Spinal cord (tissue), 9 donors: ENCODE measurements at regions not wholly inside any gene's neighbourhood (a gene's known extent, or its start where the extent isn't known, plus 50 kb on each side); places are given as distances from the start of the nearest gene placed in this dataset.
A peak's percentile ranks its signal among the peaks of the same experiment; 100 is the strongest.

Experiments
- DNase-seq, 6 donors: peaks; one replicate each; pipeline versions ENCODE4 v3.0.0 to v3.0.0-alpha.2; 2013 to 2015; ENCODE audit warnings: low spot score in 6 of 6, low read depth in 4 of 6
- H3K27ac ChIP-seq: one replicate; pipeline ENCODE4 v1.5.1; 2013; ENCODE audit warnings: low read depth, low read length, control low read depth
- H3K27me3 ChIP-seq: one replicate; pipeline ENCODE4 v1.6.1; 2013; ENCODE audit warnings: low read length; ENCODE audit not compliant: control insufficient read depth, insufficient read depth
- H3K36me3 ChIP-seq: one replicate; pipeline ENCODE4 v1.6.1; 2013; ENCODE audit warnings: low read length; ENCODE audit not compliant: control insufficient read depth, insufficient read depth
- H3K4me1 ChIP-seq: one replicate; pipeline ENCODE4 v1.6.1; 2013; ENCODE audit warnings: low read length; ENCODE audit not compliant: control insufficient read depth, insufficient read depth
- H3K4me3 ChIP-seq: one replicate; pipeline ENCODE4 v1.5.1; 2013; ENCODE audit warnings: low read depth, low read length, control low read depth
- H3K9me3 ChIP-seq: one replicate; pipeline ENCODE4 v1.6.1; 2013; ENCODE audit warnings: low read length; ENCODE audit not compliant: control insufficient read depth, insufficient read depth
- WGBS: methylation state at CpG from one replicate; pipeline ENCODE4 v1.1.5; 2013; ENCODE audit warnings: missing lambda C conversion rate; ENCODE audit not compliant: insufficient coverage; 5-methylcytosine and 5-hydroxymethylcytosine counted together
- donor health status: healthy.

DNA sequence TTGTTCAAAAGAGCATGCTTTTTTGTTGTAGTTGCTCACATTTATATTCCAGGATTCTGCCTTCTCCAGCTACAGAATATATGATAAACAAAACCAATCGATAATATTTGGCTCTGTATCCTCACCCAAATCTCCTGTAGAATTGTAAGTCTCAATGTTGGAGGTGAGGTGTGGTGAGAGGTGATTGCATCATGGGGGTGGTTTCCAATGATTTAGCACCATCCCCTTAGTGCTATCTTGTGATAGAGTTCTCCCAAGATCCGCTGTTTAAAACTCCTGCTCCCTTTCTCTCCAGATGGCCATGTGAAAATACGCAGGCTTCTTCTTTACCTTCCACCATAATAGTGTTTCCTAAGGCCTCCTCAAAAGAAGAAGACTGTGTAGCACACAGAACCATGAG is 98.7 kb upstream of the SCN7A start:
- Histone ChIP-seq H3K4me1 (no peaks in the 10 kb centered on the region), H3K4me3 (no peak overlapping the region), H3K9me3 (peaks cover 5% of the 10 kb centered on the region), H3K27me3 (no peaks in the 10 kb centered on the region), H3K27ac (no peak overlapping the region), H3K36me3 (no peaks in the 10 kb centered on the region)
- no CpG with 5 or more reads among the region's 3 CpGs for WGBS
- no peak for DNase-seq

DNA sequence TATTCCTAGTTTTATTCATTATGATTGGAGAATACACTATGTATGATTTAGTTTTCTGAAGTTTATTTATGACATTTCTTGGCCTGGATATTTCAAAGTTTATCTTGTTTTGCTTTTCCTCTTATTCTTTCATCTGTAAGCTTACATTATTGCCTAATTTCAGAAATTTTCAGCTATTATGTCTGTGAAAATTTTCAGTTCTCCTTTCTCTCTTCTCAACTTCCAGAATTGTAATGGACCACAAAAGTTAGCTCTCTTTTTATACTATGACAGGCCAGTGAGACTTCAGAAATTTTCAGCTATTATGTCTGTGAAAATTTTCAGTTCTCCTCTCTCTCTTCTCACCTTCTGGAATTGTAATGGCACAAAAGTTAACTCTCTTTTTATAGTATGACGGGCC is 97.2 kb upstream of the SCN7A start:
- no peaks in the 10 kb centered on the region for H3K4me1 ChIP-seq
- no peaks in the 10 kb centered on the region for H3K36me3 ChIP-seq
- H3K27me3 ChIP-seq: no peaks in the 10 kb centered on the region
- H3K4me3 ChIP-seq: no peak overlapping the region
- H3K9me3 ChIP-seq: no peaks in the 10 kb centered on the region
- WGBS: no CpG with 5 or more reads among the region's 1 CpG
- no peak overlapping the region for H3K27ac ChIP-seq
- DNase-seq: no peak

DNA sequence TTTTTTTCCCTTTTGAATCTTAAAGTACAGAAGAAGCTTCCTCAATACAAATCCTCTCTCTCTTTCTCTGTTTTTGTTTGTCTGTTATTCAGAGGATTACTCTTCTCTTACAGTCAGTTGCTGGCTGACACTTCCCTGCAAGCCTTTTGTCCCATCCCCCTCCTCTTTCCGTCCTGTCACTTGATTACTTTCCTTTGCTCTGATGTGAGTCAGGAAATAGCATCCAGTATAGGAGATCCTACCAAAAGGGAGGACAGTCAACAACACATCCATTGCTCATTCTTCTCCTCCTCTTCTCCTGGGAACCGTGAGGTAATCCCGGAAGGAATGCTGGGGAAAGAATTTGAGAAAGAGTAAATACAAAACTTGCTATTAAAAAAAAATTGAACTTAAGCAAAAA is 79.3 kb upstream of the SCN7A start:
- WGBS: no CpG with 5 or more reads among the region's 3 CpGs
- H3K4me1 ChIP-seq: no peaks in the 10 kb centered on the region
- no peaks in the 10 kb centered on the region for H3K27me3 ChIP-seq
- no peaks in the 10 kb centered on the region for H3K9me3 ChIP-seq
- no peaks in the 10 kb centered on the region for H3K36me3 ChIP-seq
- no peak overlapping the region for H3K27ac ChIP-seq
- no peak overlapping the region for H3K4me3 ChIP-seq
- DNase-seq: peak in 3 of 6 donors; percentile 6 to 41 (median 23)

DNA sequence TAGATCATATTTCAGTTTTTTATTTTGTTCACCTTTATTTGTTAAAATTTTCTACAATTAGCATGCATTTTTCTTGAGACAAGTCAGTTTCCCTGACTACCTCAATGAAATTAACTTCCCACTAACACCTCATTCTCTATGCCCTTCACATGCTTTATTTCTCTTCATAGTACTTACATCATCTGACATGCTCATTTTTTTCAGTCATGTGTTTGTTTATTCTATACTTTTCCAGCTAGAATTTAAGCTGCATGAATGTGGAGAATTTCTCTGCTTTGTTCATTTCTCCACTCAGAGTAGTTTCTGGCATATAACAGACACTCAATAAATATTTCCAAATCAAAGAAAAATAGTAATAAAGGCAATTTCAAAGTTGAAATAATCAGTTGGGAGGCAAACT is 78.9 kb upstream of the SCN7A start:
- Histone ChIP-seq H3K4me1 (no peaks in the 10 kb centered on the region), H3K9me3 (no peaks in the 10 kb centered on the region), H3K4me3 (no peak overlapping the region), H3K27ac (no peak overlapping the region), H3K27me3 (no peaks in the 10 kb centered on the region), H3K36me3 (no peaks in the 10 kb centered on the region)
- no peak for DNase-seq

DNA sequence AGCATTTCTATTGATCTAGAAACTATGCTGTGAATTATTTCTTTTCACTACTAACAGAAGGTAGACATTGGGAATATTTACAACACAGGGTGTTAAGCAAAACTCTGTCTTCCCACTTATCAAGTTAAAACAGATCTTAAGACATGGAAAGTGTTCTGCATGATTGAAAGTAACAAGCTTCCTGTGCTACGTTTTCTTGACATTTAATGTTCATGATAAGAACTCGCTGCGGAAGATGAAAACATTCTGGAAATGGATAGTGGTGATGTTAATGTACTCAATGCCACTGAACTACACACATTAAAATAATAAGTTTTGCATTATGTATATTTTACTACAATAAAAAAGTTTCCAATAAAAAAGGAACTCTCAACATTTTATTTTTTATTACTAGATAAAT is 74.4 kb upstream of the SCN7A start:
- no peak overlapping the region for H3K4me3 ChIP-seq
- no peaks in the 10 kb centered on the region for H3K36me3 ChIP-seq
- peak in 1 of 6 donors; percentile 26 for DNase-seq
- H3K27me3 ChIP-seq: no peaks in the 10 kb centered on the region
- no CpG with 5 or more reads among the region's 3 CpGs for WGBS
- H3K27ac ChIP-seq: no peak overlapping the region
- no peaks in the 10 kb centered on the region for H3K4me1 ChIP-seq
- H3K9me3 ChIP-seq: no peaks in the 10 kb centered on the region

DNA sequence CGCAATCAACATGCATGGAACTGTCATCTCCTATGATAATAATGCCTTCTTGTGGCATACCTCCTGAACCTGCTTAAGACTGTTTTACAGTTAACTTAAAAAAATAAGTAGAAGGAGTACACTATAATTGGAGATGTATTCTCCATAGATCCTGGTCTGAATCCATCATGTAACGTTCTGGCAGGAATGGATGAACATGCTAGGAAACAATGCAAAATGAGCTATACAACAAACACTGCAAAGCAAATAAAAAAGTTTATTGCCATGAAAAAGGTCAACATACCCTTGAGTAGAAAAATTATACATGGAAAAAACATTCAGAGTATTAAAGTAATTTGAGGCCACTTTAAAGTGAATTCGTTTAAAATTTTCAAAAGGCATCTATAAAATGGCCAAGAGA is 71.5 kb upstream of the SCN7A start:
- DNase-seq: no peak
- no peaks in the 10 kb centered on the region for H3K27me3 ChIP-seq
- no peak overlapping the region for H3K4me3 ChIP-seq
- no CpG with 5 or more reads among the region's 3 CpGs for WGBS
- no peak overlapping the region for H3K27ac ChIP-seq
- H3K4me1 ChIP-seq: no peaks in the 10 kb centered on the region
- no peaks in the 10 kb centered on the region for H3K36me3 ChIP-seq
- no peaks in the 10 kb centered on the region for H3K9me3 ChIP-seq

DNA sequence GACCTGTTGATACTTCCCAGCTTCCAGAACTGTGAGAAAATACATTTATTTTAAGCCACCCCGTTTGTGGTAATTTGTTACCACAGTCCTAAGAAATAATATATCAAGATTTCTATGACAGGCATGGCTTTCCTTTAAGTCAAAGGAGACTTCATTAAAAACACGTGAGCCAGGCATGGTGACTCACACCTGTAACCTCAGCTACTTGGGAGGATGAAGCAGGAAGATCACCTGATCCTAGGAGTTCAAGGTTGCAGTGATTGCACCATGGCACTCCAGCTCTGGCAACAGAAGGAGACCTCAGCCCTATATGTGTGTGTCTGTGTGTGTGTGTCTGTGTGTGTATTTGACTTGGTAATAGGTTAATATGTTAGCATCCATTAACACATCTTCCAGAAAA is 69.8 kb upstream of the SCN7A start:
- Histone ChIP-seq H3K27ac (no peak overlapping the region), H3K27me3 (no peaks in the 10 kb centered on the region), H3K4me3 (no peak overlapping the region), H3K36me3 (no peaks in the 10 kb centered on the region), H3K4me1 (no peaks in the 10 kb centered on the region), H3K9me3 (no peaks in the 10 kb centered on the region)
- WGBS: 100% methylated on average over 1 of the region's 2 CpGs
- DNase-seq: no peak

DNA sequence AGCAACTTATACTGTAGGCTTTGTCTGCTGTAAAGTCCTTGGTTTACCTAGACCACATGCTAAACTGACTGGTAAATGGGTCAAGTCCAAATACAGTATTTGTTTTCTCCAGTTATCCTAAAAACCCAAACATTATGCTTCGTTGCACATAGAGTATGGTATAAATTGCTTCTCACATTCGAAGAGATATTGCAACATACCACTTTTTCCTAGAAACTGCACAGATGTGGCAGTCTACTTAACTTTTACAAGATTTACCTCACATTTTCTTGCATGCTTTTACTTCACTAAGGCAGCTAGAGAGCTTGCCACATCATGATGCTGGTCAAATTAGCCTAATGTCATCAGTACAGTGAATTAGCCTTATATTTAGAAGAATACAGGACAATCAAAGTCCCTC is 66.0 kb upstream of the SCN7A start:
- Histone ChIP-seq H3K4me3 (no peak overlapping the region), H3K4me1 (no peaks in the 10 kb centered on the region), H3K27me3 (no peaks in the 10 kb centered on the region), H3K27ac (no peak overlapping the region), H3K36me3 (no peaks in the 10 kb centered on the region), H3K9me3 (no peaks in the 10 kb centered on the region)
- no peak for DNase-seq
- no CpG with 5 or more reads among the region's 2 CpGs for WGBS

DNA sequence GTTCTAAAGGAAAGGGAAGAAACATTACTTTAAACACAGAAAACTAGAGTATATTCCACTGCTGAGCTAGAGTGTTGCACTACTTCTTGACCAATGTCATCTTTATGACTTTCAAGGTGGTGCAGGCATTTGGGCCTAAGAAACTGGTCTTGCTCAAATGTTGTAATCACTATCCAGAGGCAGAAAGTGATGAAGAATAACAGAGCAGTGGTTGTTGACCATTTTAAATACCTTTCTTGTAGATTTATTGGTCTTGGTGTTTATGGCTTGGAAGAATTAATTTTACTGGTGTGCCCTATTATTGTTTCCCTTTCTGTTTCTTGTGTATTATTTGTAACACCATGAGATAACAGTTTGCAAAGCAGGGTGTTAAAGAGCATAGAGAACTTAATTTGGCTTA is 56.9 kb upstream of the SCN7A start:
- peak in 1 of 6 donors; percentile 21 for DNase-seq
- H3K27ac ChIP-seq: no peak overlapping the region
- H3K36me3 ChIP-seq: no peaks in the 10 kb centered on the region
- H3K27me3 ChIP-seq: no peaks in the 10 kb centered on the region
- no peaks in the 10 kb centered on the region for H3K9me3 ChIP-seq
- no peaks in the 10 kb centered on the region for H3K4me1 ChIP-seq
- no peak overlapping the region for H3K4me3 ChIP-seq

DNA sequence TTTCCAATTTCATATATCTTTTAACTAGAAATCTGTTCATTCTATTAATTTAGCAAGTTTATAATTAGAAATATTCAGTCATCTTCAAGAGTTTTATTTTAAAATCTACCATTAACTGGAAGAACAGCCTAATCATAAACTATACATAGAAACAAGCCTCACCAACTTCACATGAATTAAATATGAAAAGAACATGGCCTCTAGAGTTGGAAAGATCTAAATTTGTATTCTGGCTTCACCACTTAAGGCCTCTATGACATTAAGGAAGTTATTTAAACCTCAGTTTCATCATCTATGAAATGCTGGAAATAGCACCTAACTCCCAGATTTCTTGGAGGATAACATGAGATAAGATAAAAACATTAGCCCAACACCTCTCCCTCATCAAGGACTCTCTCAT is 51.4 kb upstream of the SCN7A start:
- H3K9me3 ChIP-seq: no peaks in the 10 kb centered on the region
- no peaks in the 10 kb centered on the region for H3K27me3 ChIP-seq
- no peak overlapping the region for H3K27ac ChIP-seq
- no peaks in the 10 kb centered on the region for H3K36me3 ChIP-seq
- no peak for DNase-seq
- no peak overlapping the region for H3K4me3 ChIP-seq
- no peaks in the 10 kb centered on the region for H3K4me1 ChIP-seq
